Daoy (cell line): ENCODE measurements at regions not wholly inside any gene's neighbourhood (a gene's known extent, or its start where the extent isn't known, plus 50 kb on each side); places are given as distances from the start of the nearest gene placed in this dataset.

Experiments
- DNase-seq: peaks from one replicate; pipeline ENCODE4 v3.0.0-alpha.2; 2015; ENCODE audit warnings: low read depth

GRCh38 chr4:148812101-148812500 lies 369.9 kb upstream of the NR3C2 start:
- no peak for DNase-seq

- DNase-seq: no peak
Observed at GRCh38 chr4:148810461-148810860, 368.2 kb upstream of the NR3C2 start.

DNA sequence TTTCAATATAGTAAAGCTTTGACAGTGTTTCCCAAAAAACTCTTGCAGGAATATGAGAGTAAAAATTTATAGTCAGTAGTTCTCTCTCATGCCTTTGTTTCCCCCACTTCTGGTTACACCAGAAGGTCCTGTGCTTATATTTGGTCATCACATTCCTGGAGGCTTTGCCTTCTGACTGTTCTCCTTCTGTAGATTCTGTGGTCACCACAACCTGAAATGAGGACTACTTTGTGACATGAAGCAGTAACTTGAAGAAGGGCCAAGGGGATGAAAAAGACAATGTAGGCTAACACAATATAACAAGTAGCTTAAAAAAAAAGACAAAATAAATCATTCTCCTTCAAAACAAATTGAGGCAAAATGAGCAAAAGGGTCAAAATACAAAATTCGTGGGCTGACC lies 366.2 kb upstream of the NR3C2 start:
- DNase-seq: no peak

DNA sequence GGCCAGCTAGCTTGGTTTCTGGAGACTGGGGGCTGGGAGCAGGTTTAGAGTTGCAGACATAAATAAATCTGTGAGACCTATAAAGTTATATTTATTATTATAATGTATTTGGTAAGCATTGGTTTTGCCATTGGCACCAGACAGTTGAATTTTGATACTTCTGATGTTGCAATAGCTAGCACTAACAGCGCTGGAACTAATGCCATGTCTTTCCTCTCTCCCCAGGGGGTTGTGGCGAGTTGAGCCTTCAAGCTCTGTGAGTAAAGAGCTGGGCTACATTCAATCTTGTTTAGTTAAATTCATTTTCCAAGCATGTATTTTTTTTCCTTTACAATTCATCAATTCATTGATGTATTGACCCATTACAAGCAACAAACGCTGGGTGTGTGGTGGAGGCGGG lies 358.7 kb upstream of the NR3C2 start:
- no peak for DNase-seq

- DNase-seq: no peak
Observed at GRCh38 chr4:148800336-148800885, 358.2 kb upstream of the NR3C2 start.

DNA sequence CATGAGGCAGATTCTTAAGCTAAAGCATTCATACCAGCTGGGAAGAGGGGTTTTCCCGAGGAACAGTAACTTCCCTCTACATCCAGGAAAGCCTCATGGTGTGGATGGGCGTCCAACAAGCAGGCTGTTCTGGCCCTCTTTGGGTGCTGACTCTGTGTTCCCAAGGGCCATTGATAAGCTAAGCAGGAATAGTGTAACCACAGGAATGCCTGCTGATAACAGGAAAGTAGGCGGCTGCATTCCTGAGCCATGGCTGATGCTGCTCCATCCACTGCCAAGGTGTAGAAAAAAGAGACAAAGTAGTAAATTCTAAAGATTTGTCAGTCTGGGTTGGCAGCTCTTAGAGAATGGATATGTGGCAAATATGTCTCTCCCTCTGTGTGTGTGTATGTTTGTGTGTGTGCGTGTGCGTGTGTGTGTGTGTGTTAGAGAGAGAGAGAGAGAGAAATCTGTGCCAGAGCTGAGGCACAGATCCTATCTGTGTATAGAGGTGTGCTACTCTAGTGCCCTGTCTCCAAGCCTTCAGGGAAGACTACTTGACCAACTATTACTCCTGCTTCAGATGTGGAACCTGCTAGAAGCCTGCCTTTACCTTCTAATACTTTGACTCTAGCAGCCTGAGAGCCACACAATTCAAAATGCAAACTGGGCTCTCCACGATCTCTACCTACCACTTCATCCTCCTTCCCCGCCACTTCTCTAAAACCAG lies 353.1 kb upstream of the NR3C2 start:
- DNase-seq: peak; percentile 3

- DNase-seq: no peak
Observed at GRCh38 chr4:148793221-148793620, 351.0 kb upstream of the NR3C2 start.

- no peak for DNase-seq
Observed at GRCh38 chr4:148790691-148791090, 348.5 kb upstream of the NR3C2 start.

GRCh38 chr4:148790246-148790645 lies 348.0 kb upstream of the NR3C2 start:
- no peak for DNase-seq

DNA sequence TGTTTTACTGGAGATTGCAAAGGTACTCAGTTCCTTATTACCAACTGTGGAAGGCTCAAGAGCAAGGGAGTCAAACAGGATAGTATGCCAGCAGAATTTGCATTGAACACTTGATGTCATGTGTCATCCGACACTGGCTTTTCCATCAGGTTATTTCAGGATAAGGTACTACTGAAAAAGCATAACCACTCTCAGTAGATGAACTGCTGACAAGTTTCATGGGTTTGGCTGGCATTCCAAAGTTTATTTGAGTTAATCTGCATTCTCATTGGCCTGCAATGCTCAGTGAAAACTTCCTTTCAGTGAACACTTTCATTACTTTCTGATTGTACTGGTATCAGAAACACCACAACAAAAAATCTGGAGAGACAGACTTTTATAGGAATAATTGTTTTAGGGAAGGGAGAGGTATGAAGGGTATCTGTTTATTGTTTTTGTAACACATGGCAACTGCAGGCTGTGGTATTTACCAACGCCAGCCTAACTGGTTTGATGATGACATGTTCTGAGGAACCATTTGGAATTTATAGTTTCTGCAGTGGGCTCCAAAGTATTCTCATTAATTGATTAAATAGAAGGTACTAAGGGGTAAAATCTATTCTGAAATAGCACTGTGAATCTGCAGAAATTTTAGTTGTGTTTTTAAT lies 345.7 kb upstream of the NR3C2 start:
- no peak for DNase-seq

GRCh38 chr4:148787285-148787684 lies 345.1 kb upstream of the NR3C2 start:
- DNase-seq: no peak

- no peak for DNase-seq
Observed at GRCh38 chr4:148786699-148787098, 344.5 kb upstream of the NR3C2 start.

DNA sequence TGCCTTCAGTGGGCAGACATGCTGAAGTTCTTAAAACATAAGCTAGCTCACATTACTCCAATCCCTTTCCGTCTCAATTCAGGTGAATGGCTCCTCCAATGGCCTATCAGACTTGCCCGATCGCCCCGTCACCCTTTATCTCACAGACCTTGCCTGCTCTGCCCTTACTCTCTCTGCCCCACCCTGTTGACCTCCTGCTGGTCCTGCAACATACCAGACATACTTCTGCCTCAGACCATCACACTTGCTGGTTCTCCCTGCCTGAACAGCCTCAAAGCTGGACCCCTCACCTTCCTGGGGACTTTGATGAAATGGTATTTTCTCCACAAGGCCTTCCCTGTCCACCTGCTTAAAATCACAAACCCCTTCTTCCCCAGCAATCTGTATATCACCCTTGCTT lies 340.1 kb upstream of the NR3C2 start:
- no peak for DNase-seq

DNA sequence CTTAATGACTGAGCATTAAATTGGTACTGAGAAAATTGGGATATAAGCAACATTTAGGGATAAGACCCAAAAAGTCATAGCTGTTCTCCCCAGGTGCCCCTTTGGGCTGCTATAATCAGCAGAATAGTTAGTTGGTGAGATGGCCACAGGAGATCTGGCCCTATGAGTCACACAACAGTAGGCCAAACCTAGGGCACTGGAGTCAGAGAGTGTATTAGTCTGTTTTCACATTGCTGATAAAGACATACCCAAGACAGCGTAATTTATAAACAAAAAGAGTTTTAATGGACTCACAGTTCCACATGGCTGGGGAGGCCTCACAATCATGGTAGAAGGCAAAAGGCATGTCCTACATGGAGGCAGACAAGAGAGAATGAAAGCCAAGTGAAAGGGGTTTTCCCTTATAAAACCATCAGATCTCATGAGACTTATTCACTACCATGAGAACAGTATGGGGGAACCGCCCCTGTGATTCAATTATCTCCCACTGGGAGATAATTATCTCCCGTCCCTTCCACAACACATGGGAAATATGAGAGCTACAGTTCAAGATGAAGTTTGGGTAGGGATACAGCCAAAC lies 338.3 kb upstream of the NR3C2 start:
- DNase-seq: no peak

GRCh38 chr4:148779771-148780170 lies 337.6 kb upstream of the NR3C2 start:
- DNase-seq: no peak

- DNase-seq: no peak
Observed at GRCh38 chr4:148778980-148779675, 336.9 kb upstream of the NR3C2 start.

GRCh38 chr4:148776941-148777340 lies 334.7 kb upstream of the NR3C2 start:
- DNase-seq: no peak

GRCh38 chr4:148774134-148774533 lies 331.9 kb upstream of the NR3C2 start:
- no peak for DNase-seq

DNA sequence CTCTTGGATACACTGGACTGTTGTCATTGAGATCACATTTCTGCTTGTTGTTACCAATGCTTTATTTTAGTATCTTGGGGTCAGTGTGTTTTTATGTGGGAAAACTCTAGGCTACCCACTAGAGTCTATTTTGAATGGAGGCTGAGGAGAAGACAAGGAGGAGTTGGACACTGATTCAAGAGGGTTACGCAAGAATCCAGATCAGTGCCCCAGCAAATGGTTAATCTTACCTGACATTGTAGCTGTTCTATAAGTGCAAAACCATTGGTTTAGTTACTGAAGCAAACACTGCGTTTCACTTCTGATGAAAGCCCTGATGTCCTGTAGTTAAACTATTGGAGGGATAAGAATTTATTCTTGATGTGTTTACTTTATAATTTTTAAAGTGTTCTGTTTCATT lies 331.1 kb upstream of the NR3C2 start:
- no peak for DNase-seq

GRCh38 chr4:148770848-148771247 lies 328.6 kb upstream of the NR3C2 start:
- no peak for DNase-seq

DNA sequence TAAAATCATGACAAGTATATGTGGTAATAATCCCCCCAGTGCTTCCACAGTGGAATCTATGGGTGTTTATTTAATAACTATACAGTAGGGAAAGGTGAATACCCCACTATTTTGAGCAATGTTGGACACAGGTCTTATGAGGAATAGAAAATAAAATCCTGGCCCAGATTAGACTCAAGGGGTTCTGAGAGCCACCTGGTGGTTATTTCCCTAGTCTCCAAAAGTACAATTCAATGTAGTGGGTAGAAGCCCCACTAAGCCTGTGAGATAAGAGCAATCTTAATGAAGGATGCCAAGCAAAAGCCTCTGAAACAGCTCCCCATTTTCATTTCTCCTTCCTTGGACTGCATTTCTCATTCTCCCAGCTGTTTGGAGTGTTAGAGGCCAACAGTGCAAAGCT lies 328.2 kb upstream of the NR3C2 start:
- no peak for DNase-seq

DNA sequence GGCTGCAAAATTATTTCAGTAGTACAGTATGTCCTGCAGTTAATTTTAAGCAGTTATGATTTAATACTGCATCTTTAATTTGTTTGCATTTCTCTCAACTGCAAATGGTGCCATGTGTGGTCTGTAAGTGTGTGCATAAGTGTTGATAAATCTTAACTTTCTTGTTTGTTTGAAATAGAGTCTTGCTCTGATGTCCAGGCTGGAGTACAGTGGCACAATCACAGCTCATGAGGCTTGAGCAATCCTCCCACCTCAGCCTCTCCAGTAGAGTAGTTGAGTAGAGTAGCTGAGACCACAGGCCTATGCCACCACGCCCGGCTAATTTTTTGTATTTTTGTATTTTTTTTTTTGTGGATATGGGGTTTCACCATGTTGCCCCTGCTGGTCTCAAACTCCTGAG lies 322.5 kb upstream of the NR3C2 start:
- no peak for DNase-seq

- no peak for DNase-seq
Observed at GRCh38 chr4:148757171-148757570, 315.0 kb upstream of the NR3C2 start.
